ENCODE measurements at regions not wholly inside any gene's neighbourhood (a gene's known extent, or its start where the extent isn't known, plus 50 kb on each side); places are given as distances from the start of the nearest gene placed in this dataset.

GRCh38 chr15:98401029-98401428 lies 247.3 kb upstream of the IGF1R start:
- intact Hi-C loops (cut with micrococcal nuclease; ENCODE audit: unreplicated experiment): no loop called here
- Mint-ChIP-seq H3K9me3 (ENCODE audit: low read depth, unreplicated experiment) (no peaks in the 10 kb centered on the region), H3K27ac (ENCODE audit: unreplicated experiment) (no peak overlapping the region), H3K4me3 (ENCODE audit: low read depth, unreplicated experiment) (no peak overlapping the region), H3K36me3 (ENCODE audit: insufficient read depth, unreplicated experiment) (no peaks in the 10 kb centered on the region), H3K27me3 (ENCODE audit: unreplicated experiment) (peaks cover 66% of the 10 kb centered on the region), H3K4me1 (ENCODE audit: low read depth, unreplicated experiment) (no peaks in the 10 kb centered on the region)
- CTCF ChIA-PET: no interaction called here
- BruUV-seq (replicated peaks): no TSS peak
- TF ChIP-seq CTCF (IDR thresholded peaks at IDR 0.05; ENCODE audit: unreplicated experiment): no peak
- no peak for DNase-seq

- intact Hi-C loops (cut with micrococcal nuclease; ENCODE audit: unreplicated experiment): no loop called here
- Mint-ChIP-seq H3K4me3 (ENCODE audit: low read depth, unreplicated experiment) (no peak overlapping the region), H3K27me3 (ENCODE audit: unreplicated experiment) (peaks cover 73% of the 10 kb centered on the region), H3K27ac (ENCODE audit: unreplicated experiment) (no peak overlapping the region), H3K36me3 (ENCODE audit: insufficient read depth, unreplicated experiment) (no peaks in the 10 kb centered on the region), H3K4me1 (ENCODE audit: low read depth, unreplicated experiment) (no peaks in the 10 kb centered on the region), H3K9me3 (ENCODE audit: low read depth, unreplicated experiment) (peaks cover 3% of the 10 kb centered on the region)
- DNase-seq: no peak
- BruUV-seq (replicated peaks): no TSS peak
- CTCF ChIA-PET: no interaction called here
- TF ChIP-seq CTCF (IDR thresholded peaks at IDR 0.05; ENCODE audit: unreplicated experiment): no peak
Observed at GRCh38 chr15:98402486-98402885, 245.9 kb upstream of the IGF1R start.

GRCh38 chr15:98403169-98403568 lies 245.2 kb upstream of the IGF1R start:
- intact Hi-C loops (cut with micrococcal nuclease; ENCODE audit: unreplicated experiment): no loop called here
- DNase-seq: no peak
- CTCF ChIA-PET: no interaction called here
- no peak overlapping the region for H3K27ac Mint-ChIP-seq (ENCODE audit: unreplicated experiment)
- H3K36me3 Mint-ChIP-seq (ENCODE audit: insufficient read depth, unreplicated experiment): no peaks in the 10 kb centered on the region
- TF ChIP-seq CTCF (IDR thresholded peaks at IDR 0.05; ENCODE audit: unreplicated experiment): no peak
- no TSS peak for BruUV-seq (replicated peaks)
- no peak overlapping the region for H3K4me3 Mint-ChIP-seq (ENCODE audit: low read depth, unreplicated experiment)
- peaks cover 66% of the 10 kb centered on the region for H3K27me3 Mint-ChIP-seq (ENCODE audit: unreplicated experiment)
- peaks cover 3% of the 10 kb centered on the region for H3K9me3 Mint-ChIP-seq (ENCODE audit: low read depth, unreplicated experiment)
- H3K4me1 Mint-ChIP-seq (ENCODE audit: low read depth, unreplicated experiment): no peaks in the 10 kb centered on the region

GRCh38 chr15:98403569-98403968 lies 244.8 kb upstream of the IGF1R start:
- no TSS peak for BruUV-seq (replicated peaks)
- DNase-seq: no peak
- peaks cover 62% of the 10 kb centered on the region for H3K27me3 Mint-ChIP-seq (ENCODE audit: unreplicated experiment)
- intact Hi-C loops (cut with micrococcal nuclease; ENCODE audit: unreplicated experiment): no loop called here
- H3K4me3 Mint-ChIP-seq (ENCODE audit: low read depth, unreplicated experiment): no peak overlapping the region
- H3K27ac Mint-ChIP-seq (ENCODE audit: unreplicated experiment): no peak overlapping the region
- H3K4me1 Mint-ChIP-seq (ENCODE audit: low read depth, unreplicated experiment): no peaks in the 10 kb centered on the region
- peaks cover 3% of the 10 kb centered on the region for H3K9me3 Mint-ChIP-seq (ENCODE audit: low read depth, unreplicated experiment)
- TF ChIP-seq CTCF (IDR thresholded peaks at IDR 0.05; ENCODE audit: unreplicated experiment): no peak
- CTCF ChIA-PET: no interaction called here
- H3K36me3 Mint-ChIP-seq (ENCODE audit: insufficient read depth, unreplicated experiment): no peaks in the 10 kb centered on the region

- no peaks in the 10 kb centered on the region for H3K36me3 Mint-ChIP-seq (ENCODE audit: insufficient read depth, unreplicated experiment)
- no peak overlapping the region for H3K27ac Mint-ChIP-seq (ENCODE audit: unreplicated experiment)
- no TSS peak for BruUV-seq (replicated peaks)
- no peak for DNase-seq
- H3K4me3 Mint-ChIP-seq (ENCODE audit: low read depth, unreplicated experiment): no peak overlapping the region
- H3K4me1 Mint-ChIP-seq (ENCODE audit: low read depth, unreplicated experiment): no peaks in the 10 kb centered on the region
- CTCF ChIA-PET: no interaction called here
- intact Hi-C loops (cut with micrococcal nuclease; ENCODE audit: unreplicated experiment): no loop called here
- H3K9me3 Mint-ChIP-seq (ENCODE audit: low read depth, unreplicated experiment): peaks cover 3% of the 10 kb centered on the region
- no peak for TF ChIP-seq CTCF (IDR thresholded peaks at IDR 0.05; ENCODE audit: unreplicated experiment)
- peaks cover 49% of the 10 kb centered on the region for H3K27me3 Mint-ChIP-seq (ENCODE audit: unreplicated experiment)
Observed at GRCh38 chr15:98405013-98405412, 243.3 kb upstream of the IGF1R start.
